Aorta (tissue), 5 donors: ENCODE measurements at regions not wholly inside any gene's neighbourhood (a gene's known extent, or its start where the extent isn't known, plus 50 kb on each side); places are given as distances from the start of the nearest gene placed in this dataset.

ENCODE experiments used
- ATAC-seq: fragments of 200-7000 bp; cut with Tn5 transposase; one replicate; pipeline ENCODE4 v1.9.1; 2022; ENCODE audit warnings: moderate library complexity; ENCODE audit not compliant: low FRiP score
- DNase-seq, 2 donors: peaks; one replicate each; pipeline ENCODE4 v3.0.0-alpha.2; 2020
- H3K27ac ChIP-seq, 2 donors: one replicate each; pipeline ENCODE4 v1.5.1; 2013; ENCODE audit warnings: low read length in 2 of 2, mild to moderate bottlenecking in 2 of 2, moderate library complexity in 2 of 2, control low read depth in 1 of 2, inconsistent platforms in 1 of 2, low read depth in 1 of 2
- H3K27me3 ChIP-seq, 2 donors: one replicate each; pipeline ENCODE4 v1.6.1; 2013; ENCODE audit warnings: control low read depth in 1 of 2, low read length in 1 of 2, mild to moderate bottlenecking in 1 of 2, moderate library complexity in 1 of 2; ENCODE audit not compliant: insufficient read depth in 2 of 2, control insufficient read depth in 1 of 2
- H3K36me3 ChIP-seq, 2 donors: one replicate each; pipeline ENCODE4 v1.6.1; 2013; ENCODE audit warnings: control low read depth in 1 of 2, low read length in 1 of 2, mild to moderate bottlenecking in 1 of 2; ENCODE audit not compliant: insufficient read depth in 2 of 2, control insufficient read depth in 1 of 2
- H3K4me1 ChIP-seq, 2 donors: one replicate each; pipeline ENCODE4 v1.6.1; 2013; ENCODE audit warnings: low read length in 2 of 2, control low read depth in 1 of 2, mild to moderate bottlenecking in 1 of 2, moderate library complexity in 1 of 2; ENCODE audit not compliant: insufficient read depth in 2 of 2, control insufficient read depth in 1 of 2
- H3K4me3 ChIP-seq, 2 donors: one replicate each; pipeline ENCODE4 v1.5.1; 2013; ENCODE audit warnings: low read length in 2 of 2, control low read depth in 1 of 2, mild to moderate bottlenecking in 1 of 2
- H3K9me3 ChIP-seq: one replicate; pipeline ENCODE4 v1.6.1; 2013; ENCODE audit warnings: mild to moderate bottlenecking, low read length; ENCODE audit not compliant: control insufficient read depth
- WGBS, 2 donors: extraction: QIAGEN DNeasy Blood & Tissue Kit; methylation state at CpG; one replicate each; pipeline ENCODE4 v1.1.7; 2013; 5-methylcytosine and 5-hydroxymethylcytosine counted together
- intact Hi-C, 2 donors: fragments of 100-400 bp; cut with DNase I; formaldehyde crosslinking; loops; one replicate each; pipeline versions ENCODE4 v1.14.2 to v1.15.0; 2022
- donor health status: healthy with polysubstance abuse.
- donor health status: Bipolar disorder and iron deficiency.
- donor health status: DM: no; HTN: no; CAD: no.
- donor health status: DM: no; HTN: no; CAD: no.
- donor health status: DM: yes; HTN: yes; CAD: no.

DNA sequence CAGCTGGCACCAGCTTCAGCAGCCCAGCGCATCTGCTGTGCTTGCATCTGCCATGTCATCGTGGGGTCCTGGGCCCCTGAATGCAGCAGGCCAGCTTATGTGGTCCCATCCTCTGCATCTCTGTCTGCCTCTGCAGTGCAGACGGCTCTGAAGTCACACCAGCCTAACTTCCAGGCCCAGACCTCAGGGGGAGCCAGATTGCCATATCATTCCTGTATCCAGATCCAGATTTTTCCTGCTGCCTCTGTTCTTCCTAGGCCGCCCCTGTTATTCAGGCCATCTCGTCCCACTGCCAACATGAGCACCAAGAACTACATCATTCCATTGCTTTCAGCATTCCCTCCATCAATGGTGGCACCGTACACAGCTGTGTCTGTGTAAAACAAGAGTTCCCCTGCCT lies 571.6 kb downstream of the UQCRFS1 start:
- Histone ChIP-seq H3K4me1 (no peaks in the 10 kb centered on the region), H3K9me3 (no peaks in the 10 kb centered on the region), H3K27me3 (no peaks in the 10 kb centered on the region), H3K27ac (no peak overlapping the region), H3K36me3 (no peaks in the 10 kb centered on the region), H3K4me3 (no peak overlapping the region)
- intact Hi-C loops = no loop called here
- ATAC-seq = no peak
- no peak for DNase-seq
- 48 to 64% methylated on average over 6 of the region's 6 CpGs for WGBS, 2 donors

DNA sequence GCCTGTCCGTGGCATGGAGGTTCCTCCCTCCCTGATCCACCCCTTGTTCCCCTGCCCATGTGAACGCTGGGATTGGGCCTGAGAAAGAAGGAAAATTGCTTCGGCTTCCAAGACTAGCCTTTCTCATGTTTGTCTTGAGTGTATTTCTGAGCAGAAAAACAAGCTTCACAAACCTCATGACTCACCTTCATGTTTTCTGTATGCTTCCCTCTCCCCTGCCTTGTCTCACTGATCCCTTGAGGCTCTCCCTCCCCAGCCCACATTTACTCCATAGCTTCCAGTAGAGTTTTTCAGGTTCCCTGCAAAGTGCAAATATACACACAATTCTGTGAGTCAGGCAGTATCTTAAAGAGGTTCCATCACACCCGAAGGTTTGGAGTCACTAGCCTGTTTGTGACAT lies 572.4 kb downstream of the UQCRFS1 start:
- Histone ChIP-seq H3K27ac (no peak overlapping the region), H3K36me3 (no peaks in the 10 kb centered on the region), H3K4me1 (no peaks in the 10 kb centered on the region), H3K27me3 (no peaks in the 10 kb centered on the region), H3K9me3 (no peaks in the 10 kb centered on the region), H3K4me3 (no peak overlapping the region)
- intact Hi-C loops = no loop called here
- 55 to 73% methylated on average over 4 of the region's 4 CpGs for WGBS, 2 donors
- no peak for DNase-seq
- no peak for ATAC-seq

DNA sequence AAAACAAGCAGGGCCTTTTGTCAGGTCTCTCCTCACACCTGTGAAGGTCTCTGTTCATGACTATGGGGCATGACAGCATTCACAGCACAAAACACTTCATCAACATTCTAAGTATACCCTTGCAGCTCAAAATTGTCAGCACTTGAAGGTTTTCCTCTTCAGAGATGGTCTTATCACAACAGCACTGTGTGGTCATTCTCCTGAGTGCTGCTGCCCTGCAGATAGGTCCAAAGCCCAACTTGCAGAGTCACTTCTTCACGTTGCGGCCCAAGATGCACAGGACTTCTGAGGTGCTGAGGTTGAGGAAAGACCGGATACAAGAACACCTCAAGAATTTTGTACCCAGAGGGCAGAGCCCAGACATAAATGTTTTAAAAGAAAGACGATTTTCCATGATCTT lies 574.5 kb downstream of the UQCRFS1 start:
- ATAC-seq (no peak), DNase-seq (no peak)
- Histone ChIP-seq H3K27me3 (no peaks in the 10 kb centered on the region), H3K36me3 (no peaks in the 10 kb centered on the region), H3K4me3 (no peak overlapping the region), H3K27ac (no peak overlapping the region), H3K4me1 (no peaks in the 10 kb centered on the region), H3K9me3 (peaks cover 3% of the 10 kb centered on the region)
- intact Hi-C loops = no loop called here
- WGBS, 2 donors = 79 to 82% methylated on average over 4 of the region's 4 CpGs

DNA sequence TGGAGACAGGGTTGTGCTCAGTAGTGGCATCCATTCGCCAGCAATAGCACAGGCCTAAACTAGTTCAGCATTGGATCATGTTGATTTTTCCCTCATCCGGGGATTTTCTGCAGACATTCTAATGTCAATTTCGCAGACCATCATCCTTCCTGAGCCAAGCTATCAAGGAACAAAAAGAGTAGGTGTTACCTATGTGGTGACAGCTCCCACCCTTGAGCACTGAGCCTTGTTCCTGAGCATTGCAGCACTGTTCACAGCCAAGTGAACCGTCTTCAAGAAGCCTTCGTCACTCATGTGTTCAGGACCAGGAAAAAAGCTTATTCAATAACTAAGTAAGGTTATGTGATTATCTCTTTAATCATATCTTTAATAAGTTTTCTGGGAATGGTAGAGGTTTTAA lies 576.2 kb downstream of the UQCRFS1 start:
- ATAC-seq = no peak
- no peaks in the 10 kb centered on the region for H3K27me3 ChIP-seq
- 80 to 82% methylated on average over 5 of the region's 5 CpGs for WGBS, 2 donors
- intact Hi-C loops = no loop called here
- H3K36me3 ChIP-seq = no peaks in the 10 kb centered on the region
- H3K9me3 ChIP-seq = peaks cover 3% of the 10 kb centered on the region
- no peak for DNase-seq
- no peak overlapping the region for H3K27ac ChIP-seq
- H3K4me1 ChIP-seq = no peaks in the 10 kb centered on the region
- H3K4me3 ChIP-seq = no peak overlapping the region

DNA sequence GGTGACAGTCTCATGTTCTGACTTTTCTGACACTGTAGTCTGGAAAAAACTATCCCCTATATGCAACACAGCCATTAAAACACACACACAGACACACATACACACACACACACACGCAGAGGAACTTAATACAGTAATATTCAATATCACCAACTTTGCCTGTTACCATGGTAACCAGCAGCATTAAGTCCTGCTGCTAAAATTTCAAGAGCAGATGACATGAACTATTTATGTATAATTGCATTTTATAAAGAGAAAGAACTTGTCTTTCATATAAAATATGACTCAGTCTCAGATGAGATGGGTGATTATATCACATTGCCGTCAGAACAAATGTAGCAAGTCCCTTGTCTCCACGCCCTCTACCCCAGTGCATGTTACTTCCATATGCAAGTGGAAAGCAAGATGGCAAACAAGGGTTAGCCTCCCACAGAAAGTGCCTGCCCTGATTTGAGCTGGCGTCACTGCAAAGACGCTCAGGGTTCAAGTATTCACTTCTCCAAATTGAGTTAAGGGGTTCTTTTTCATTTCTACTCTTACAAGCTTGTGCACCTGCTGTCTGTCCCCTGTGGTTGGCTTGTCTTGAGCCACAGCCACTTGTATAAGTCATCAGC lies 576.8 kb downstream of the UQCRFS1 start:
- intact Hi-C loops = no loop called here
- no peak overlapping the region for H3K4me3 ChIP-seq
- 75% methylated on average over 5 of the region's 5 CpGs for WGBS, 2 donors
- H3K27me3 ChIP-seq = no peaks in the 10 kb centered on the region
- H3K36me3 ChIP-seq = no peaks in the 10 kb centered on the region
- no peak overlapping the region for H3K27ac ChIP-seq
- DNase-seq (no peak), ATAC-seq (no peak)
- H3K9me3 ChIP-seq = peaks cover 3% of the 10 kb centered on the region
- no peaks in the 10 kb centered on the region for H3K4me1 ChIP-seq

DNA sequence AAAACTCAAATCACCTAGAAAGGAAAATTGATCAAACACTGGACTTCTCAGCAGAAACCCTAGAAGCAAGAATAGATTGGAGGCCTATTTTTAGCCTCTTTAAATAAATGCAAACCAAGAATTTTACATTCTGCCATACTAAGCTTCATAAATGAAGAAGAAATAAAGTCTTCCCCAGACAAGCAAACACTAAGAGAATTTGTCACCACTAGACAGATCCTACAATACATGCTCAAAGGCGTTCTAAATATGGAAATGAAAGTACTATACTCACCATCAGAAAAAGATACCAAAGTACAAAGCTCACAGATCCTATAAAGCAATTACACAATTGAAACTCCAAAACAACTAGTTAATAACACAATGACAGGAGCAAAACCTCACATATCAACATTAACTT lies 578.1 kb downstream of the UQCRFS1 start:
- WGBS, 2 donors = 63 to 64% methylated on average over 1 of the region's 1 CpG
- intact Hi-C loops = no loop called here
- peaks cover 3% of the 10 kb centered on the region for H3K9me3 ChIP-seq

DNA sequence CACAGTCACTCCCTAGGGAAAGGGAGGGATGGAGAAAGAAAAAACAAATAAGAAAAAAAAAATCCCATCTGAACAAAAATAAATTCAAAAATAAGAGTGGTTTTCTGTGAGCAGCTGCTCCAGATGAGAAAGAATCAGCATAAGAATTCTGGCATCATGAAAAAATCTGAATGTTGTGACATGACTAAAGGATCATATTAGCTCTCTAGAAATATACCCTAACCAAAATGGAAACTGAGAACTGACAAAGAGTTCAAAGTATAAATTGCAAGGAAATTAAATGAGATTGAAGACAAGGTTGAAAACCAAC lies 579.0 kb downstream of the UQCRFS1 start:
- Histone ChIP-seq H3K4me3 (no peak overlapping the region), H3K4me1 (no peaks in the 10 kb centered on the region), H3K9me3 (peaks cover 3% of the 10 kb centered on the region), H3K27ac (no peak overlapping the region), H3K36me3 (no peaks in the 10 kb centered on the region), H3K27me3 (no peaks in the 10 kb centered on the region)
- ATAC-seq = no peak
- intact Hi-C loops = no loop called here
- no peak for DNase-seq

More for the DNA sequence above, 578.1 kb downstream of the UQCRFS1 start:
- Histone ChIP-seq H3K4me3 (no peak overlapping the region), H3K27me3 (no peaks in the 10 kb centered on the region), H3K27ac (no peak overlapping the region), H3K4me1 (no peaks in the 10 kb centered on the region), H3K36me3 (no peaks in the 10 kb centered on the region)
- ATAC-seq (no peak), DNase-seq (no peak)

DNA sequence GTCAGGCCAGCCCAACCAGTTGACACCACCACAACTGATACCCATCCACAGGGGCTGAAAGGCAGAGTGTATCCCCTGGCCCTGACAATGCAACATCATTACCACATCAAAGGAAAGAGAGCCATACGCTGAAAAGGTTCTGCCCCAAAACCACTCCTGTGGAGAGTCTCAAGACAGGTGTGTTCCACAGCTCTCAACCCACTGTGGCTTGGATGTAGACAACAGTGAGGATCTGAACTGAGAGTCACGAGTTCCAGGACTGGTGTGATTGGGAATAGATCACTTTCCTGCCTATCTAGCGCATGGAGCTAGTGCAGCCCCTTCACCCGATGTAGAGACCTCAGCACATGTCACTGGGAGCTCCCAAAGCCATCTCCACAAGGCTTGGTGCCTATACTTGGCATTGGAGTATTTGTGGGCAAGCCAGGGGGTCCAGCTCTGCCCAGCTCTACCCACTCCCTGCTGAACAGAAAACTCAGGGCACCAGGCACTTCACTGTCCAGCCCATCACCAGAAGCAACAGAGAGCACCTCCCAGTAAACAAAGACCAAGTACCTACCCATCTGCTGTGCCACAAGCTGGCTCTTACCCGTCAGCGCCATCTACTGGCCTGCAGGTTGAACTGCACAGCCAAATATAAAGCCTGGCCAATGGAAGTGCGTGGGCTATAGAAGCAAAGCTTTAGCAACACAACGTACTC lies 579.5 kb downstream of the UQCRFS1 start:
- 37 to 42% methylated on average over 8 of the region's 8 CpGs for WGBS, 2 donors
- peaks cover 3% of the 10 kb centered on the region for H3K9me3 ChIP-seq
- intact Hi-C loops = no loop called here
- H3K4me3 ChIP-seq = no peak overlapping the region
- DNase-seq (no peak), ATAC-seq (peak; percentile 45)
- no peaks in the 10 kb centered on the region for H3K27me3 ChIP-seq
- H3K36me3 ChIP-seq = no peaks in the 10 kb centered on the region
- H3K27ac ChIP-seq = no peak overlapping the region
- H3K4me1 ChIP-seq = no peaks in the 10 kb centered on the region

DNA sequence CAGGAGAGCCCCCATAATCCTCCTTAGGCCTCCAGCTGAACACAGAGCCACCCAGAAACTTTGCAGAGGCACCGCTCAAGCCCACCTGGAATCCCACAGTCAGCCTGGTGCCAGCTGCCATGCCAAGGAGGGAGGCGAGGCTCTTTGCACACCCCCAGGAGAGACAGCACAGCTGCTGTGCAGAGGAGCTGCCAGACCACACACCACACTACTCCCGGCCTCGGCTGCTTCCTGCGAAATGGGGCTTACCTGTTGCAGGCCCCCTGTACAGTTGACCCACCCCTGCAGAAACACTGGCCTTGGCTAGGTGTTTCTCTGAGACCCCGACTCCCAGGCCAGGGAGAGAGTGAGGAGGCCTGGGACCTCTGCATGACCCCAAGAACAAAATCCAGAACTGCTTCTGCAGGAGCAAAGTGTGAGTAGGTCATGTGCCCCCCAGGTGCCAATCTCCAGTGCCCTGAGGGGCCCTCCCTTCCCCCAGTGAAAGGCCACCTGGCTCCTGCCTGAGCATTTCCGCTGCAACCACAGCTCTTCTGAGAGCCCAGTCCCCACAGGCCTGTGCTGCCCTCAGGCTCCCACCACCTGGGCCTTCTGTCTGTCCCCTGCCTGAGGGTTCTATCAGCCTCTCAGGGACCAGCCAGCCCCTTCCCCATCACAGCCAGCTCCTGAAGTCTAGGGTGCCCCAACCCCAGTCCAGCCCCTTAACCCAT lies 580.4 kb downstream of the UQCRFS1 start:
- no peak overlapping the region for H3K27ac ChIP-seq
- H3K9me3 ChIP-seq = peaks cover 3% of the 10 kb centered on the region
- H3K27me3 ChIP-seq = no peaks in the 10 kb centered on the region
- no peaks in the 10 kb centered on the region for H3K36me3 ChIP-seq
- ATAC-seq (peak; percentile 46), DNase-seq (no peak)
- no peak overlapping the region for H3K4me3 ChIP-seq
- WGBS, 2 donors = 74 to 76% methylated on average over 7 of the region's 7 CpGs
- intact Hi-C loops = no loop called here
- H3K4me1 ChIP-seq = no peaks in the 10 kb centered on the region
